ENCODE measurements at regions not wholly inside any gene's neighbourhood (a gene's known extent, or its start where the extent isn't known, plus 50 kb on each side); places are given as distances from the start of the nearest gene placed in this dataset.

DNA sequence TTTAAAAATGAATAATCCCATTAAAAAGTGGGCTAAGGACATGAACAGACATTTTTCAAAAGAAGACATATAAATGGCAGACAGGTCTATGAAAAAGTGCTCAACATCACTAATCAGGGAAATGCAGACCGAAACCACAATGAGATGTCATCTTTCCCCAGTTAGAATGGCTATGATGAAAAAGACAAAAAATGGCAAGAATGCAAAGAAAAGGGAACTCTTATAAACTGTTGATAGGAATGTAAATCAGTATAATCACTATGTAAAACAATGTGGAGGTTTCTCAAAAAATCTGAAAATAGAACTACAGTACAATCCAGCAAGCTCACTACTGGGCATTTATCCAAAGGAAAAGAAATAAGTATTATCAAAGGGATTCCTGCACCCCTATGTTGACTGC lies 169.2 kb downstream of the METTL4 start:
- TF ChIP-seq, protein P1, sequence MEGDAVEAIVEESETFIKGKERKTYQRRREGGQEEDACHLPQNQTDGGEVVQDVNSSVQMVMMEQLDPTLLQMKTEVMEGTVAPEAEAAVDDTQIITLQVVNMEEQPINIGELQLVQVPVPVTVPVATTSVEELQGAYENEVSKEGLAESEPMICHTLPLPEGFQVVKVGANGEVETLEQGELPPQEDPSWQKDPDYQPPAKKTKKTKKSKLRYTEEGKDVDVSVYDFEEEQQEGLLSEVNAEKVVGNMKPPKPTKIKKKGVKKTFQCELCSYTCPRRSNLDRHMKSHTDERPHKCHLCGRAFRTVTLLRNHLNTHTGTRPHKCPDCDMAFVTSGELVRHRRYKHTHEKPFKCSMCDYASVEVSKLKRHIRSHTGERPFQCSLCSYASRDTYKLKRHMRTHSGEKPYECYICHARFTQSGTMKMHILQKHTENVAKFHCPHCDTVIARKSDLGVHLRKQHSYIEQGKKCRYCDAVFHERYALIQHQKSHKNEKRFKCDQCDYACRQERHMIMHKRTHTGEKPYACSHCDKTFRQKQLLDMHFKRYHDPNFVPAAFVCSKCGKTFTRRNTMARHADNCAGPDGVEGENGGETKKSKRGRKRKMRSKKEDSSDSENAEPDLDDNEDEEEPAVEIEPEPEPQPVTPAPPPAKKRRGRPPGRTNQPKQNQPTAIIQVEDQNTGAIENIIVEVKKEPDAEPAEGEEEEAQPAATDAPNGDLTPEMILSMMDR (IDR thresholded peaks at IDR 0.05): no peak
- TF ChIP-seq POLR2A (IDR thresholded peaks at IDR 0.05): no peak
- no peak for TF ChIP-seq EP300 (IDR thresholded peaks at IDR 0.05)

Data from stomach (tissue), 4 donors.